Transverse colon (tissue), 4 donors: ENCODE measurements at regions not wholly inside any gene's neighbourhood (a gene's known extent, or its start where the extent isn't known, plus 50 kb on each side); places are given as distances from the start of the nearest gene placed in this dataset.

Experiments used
- CTCF ChIP-seq, 5 experiments: fragments of 200-600 bp in 3 of 5; fragments of 450-650 bp in 2 of 5; sonication (generic) in 3 of 5; IDR thresholded peaks; 1 replicate in 2 of 5; 2 replicates in 3 of 5; pipeline ENCODE4 v1.5.1; 2016 to 2017; ENCODE audit warnings: antibody characterized with exemption in 5 of 5, inconsistent platforms in 3 of 5, mild to moderate bottlenecking in 2 of 5, moderate library complexity in 1 of 5
- POLR2A ChIP-seq: fragments of 450-650 bp; IDR thresholded peaks from one replicate; pipeline ENCODE4 v1.6.1; 2016; ENCODE audit warnings: antibody characterized with exemption, mild to moderate bottlenecking, moderate library complexity
- POLR2AphosphoS5 ChIP-seq, 3 donors: sonication (generic); formaldehyde crosslinking; IDR thresholded peaks; one replicate each; pipeline ENCODE4 v1.6.1; 2016; ENCODE audit warnings: antibody characterized with exemption in 3 of 3

GRCh38 chr13:81230386-81230785, 889.5 kb upstream of the SPRY2 start:
- TF ChIP-seq POLR2A (no peak), POLR2AphosphoS5 (IDR thresholded peaks at IDR 0.05) (no peak), CTCF (IDR thresholded peaks at IDR 0.05) (no peak)
